GM19239 (cell line): ENCODE measurements at regions not wholly inside any gene's neighbourhood (a gene's known extent, or its start where the extent isn't known, plus 50 kb on each side); places are given as distances from the start of the nearest gene placed in this dataset.

Experiments
- DNase-seq: peaks from one replicate; pipeline ENCODE4 v3.0.0; 2011; ENCODE audit warnings: low spot score; ENCODE audit not compliant: insufficient read length
- FAIRE-seq: peaks from 2 replicates; lab custom pipeline; 2011; peaks lifted over from hg19 to GRCh38; lab: Jason Lieb, UNC

DNA sequence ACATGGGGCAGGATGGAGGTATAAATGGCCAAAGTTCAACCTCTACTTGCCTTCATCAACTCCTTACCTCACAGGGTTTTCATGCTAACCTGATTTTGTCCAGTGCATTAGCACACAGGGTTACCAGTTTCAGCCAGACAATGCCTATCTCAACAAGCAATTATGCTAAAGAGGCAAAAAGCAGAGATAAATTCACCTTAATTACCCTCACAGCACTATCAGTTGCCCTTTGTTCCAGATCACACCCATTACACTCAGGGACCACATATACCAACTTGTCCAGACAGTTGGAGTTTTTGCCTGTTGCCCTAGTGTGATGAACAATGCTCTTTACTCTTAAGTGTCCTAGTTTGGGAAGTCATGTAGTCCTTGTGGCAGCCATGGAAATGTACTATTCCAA lies 174.5 kb upstream of the MOCS1 start:
- FAIRE-seq = no peak
- DNase-seq = no peak

GRCh38 chr6:40106840-40107239 lies 172.6 kb upstream of the MOCS1 start:
- no peak for DNase-seq
- no peak for FAIRE-seq

DNA sequence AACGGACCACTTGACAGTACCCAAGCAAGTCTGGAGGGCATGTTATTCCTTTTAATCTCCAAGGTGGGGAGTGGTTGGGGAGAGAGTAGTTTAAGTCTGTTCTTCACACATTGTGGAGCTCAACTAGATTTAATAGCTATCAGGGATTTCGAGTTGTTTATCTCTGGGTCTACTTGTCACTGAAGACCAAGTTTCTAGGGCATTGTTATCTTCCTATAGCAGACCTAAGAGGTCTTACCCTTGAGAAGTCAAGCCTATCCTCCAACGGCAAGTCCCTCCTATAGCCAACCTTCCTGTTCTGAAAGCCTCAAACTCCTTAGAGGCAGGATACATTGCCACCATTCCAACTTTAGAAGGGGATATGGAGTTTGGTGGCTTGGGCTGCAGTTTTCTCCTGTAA lies 164.5 kb upstream of the MOCS1 start:
- no peak for DNase-seq
- no peak for FAIRE-seq

DNA sequence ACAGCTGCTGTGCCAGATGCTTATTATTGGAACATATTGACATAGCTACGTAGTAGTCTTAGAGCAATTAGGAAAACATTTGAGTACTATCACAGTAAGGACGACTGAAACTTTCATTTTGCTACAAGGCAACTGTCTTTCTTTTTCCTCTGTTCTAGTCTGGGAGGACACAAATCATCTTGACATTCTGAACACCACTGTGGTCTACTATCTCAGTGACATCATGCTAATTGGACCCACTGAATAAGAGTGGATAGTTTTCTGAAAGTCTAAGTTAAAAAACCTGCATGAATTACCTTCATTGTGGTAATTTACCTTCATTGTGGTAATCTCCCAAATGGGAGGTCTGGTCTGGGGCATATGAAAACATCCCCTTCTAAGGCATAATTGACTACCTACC lies 163.3 kb upstream of the MOCS1 start:
- DNase-seq (no peak), FAIRE-seq (no peak)

DNA sequence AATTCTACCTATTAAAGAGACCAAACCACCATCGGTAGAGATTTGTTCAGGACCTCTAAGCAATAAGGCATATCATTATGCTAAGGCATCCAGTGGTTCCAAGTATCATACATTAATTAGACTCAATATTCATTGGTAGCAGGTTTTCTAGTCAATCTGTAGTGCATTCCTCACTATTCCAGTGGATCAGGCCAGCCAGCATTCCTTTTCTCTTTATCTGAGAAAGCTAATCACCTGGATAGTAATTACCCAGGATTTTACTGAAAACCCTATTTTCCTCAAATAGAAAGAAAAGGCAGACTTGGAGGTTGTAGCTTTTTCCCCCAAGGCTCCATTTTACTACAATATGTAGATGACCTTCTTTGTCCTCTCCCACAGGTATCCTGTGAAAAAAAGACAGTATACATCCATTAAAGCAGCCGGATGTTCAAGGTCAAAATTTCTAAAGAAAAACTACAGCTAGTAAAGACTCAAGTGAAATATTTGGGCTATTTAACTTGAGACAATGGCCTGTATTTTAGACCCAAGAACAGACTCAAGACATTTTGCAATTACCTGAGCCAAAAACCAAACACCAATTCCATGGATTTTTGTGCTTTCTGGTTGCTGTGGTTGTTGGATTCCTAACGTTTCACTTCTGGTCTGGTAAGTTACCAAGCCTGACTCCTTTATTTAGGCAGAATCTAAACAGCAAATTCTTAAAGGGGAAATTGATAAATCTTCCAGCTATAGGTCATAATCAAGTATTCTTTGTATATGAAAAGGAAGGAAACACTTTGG lies 149.1 kb upstream of the MOCS1 start:
- FAIRE-seq = no peak
- no peak for DNase-seq

DNA sequence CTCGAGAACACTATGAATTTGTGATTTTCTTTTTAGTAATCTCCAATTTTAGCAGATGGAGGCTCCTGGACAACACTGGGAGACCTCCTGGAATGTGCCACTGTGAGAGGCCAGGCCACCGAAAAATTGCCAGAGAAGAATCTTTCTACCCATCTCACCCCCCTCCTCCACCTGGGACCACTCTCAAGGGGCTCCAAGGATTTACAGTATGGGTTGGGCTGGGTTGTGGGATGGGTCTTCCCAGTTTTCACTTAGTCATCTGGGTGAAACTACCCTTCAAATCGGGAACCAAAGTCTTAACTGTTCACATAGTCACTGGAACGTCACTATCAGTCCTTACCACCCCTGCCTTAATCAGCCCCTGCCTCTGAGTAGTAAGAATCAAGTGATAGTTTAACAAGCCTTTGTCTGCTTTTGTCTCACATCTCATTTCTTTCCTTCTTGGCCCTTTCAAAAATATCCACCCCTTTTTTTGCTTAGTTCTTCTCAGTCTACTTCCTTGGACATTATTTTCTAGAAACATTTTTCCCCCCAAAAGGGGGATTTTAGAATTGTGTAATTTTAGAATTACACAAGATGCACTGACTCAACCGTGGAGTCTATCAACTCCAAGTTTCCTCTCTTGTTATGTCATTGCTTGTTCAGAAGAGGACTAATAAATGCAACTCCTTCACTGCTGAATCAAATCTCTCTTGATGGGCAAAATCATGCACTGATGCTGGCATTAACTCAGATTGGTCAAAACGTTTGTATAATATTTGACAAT lies 148.2 kb upstream of the MOCS1 start:
- no peak for DNase-seq
- FAIRE-seq = no peak

- DNase-seq (no peak), FAIRE-seq (no peak)
Observed at GRCh38 chr6:40077736-40078135, 143.5 kb upstream of the MOCS1 start.

- FAIRE-seq (no peak), DNase-seq (no peak)
Observed at GRCh38 chr6:40077315-40077714, 143.1 kb upstream of the MOCS1 start.

DNA sequence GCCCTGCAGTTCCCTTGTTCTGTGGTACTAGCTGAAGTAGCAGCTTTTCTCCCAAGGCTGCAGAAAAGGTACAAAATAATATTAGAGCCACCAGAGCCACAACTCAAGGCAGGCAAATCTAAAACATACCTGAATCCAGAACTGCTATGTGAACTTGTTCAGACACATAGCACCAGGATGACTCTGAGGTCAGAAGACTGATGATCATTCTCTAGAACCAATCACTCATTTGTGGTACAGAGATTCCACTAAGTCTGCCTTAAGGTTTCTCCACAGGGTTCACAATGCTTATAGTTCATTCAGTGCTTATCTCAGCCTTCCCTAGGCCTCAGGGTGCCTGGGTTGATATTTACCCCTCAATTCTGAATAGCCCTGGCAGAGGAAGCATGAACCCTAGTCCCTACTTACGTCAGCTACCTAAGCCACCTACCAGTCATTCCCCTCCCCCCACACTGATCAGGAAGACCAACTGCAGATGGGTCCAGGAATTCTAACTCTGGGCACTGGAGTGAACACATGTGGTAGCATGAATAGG lies 140.9 kb upstream of the MOCS1 start:
- DNase-seq (no peak), FAIRE-seq (no peak)

DNA sequence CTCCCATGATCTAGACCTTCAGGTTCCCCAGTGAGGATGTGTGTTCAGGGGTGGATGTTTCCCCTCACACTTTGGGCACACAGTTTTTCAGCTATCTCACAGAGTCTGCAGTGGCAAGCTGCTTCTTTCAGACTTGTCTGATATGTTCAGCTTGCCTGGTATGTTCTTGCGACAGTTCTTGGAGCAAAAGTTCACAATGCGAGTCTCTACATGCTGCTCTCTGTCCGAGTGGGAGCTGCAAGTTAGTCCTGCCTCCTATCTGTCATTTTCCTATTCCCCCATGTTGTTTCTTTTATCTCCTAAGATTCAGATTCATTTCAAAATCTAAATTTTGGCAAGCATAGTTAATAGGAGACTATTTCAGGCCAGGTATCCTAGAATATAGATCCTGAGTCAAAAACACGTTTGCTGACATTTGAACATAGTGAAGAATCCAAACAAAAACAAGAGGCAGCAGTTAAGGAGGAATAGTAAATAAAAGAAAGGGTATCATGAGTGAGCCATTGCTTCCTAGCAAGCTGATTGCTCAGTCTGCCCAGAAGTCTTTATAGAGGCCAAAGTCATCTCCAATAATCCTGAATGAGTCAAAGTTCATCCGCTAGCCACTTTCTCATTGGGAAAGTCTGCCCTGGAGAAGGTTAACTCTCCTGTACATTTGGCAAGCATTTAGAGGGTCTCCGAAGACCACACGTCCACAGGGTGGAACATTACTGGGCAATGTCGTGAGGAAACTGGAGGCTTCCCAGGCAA lies 140.2 kb upstream of the MOCS1 start:
- FAIRE-seq (no peak), DNase-seq (no peak)

GRCh38 chr6:40066372-40066771 lies 132.1 kb upstream of the MOCS1 start:
- no peak for DNase-seq
- FAIRE-seq = no peak

GRCh38 chr6:40056865-40057264 lies 122.6 kb upstream of the MOCS1 start:
- FAIRE-seq = no peak
- no peak for DNase-seq

- no peak for DNase-seq
- no peak for FAIRE-seq
Observed at GRCh38 chr6:40054602-40055001, 120.3 kb upstream of the MOCS1 start.

- FAIRE-seq (no peak), DNase-seq (no peak)
Observed at GRCh38 chr6:40054186-40054585, 119.9 kb upstream of the MOCS1 start.

- DNase-seq (no peak), FAIRE-seq (no peak)
Observed at GRCh38 chr6:40049128-40049527, 114.9 kb upstream of the MOCS1 start.

DNA sequence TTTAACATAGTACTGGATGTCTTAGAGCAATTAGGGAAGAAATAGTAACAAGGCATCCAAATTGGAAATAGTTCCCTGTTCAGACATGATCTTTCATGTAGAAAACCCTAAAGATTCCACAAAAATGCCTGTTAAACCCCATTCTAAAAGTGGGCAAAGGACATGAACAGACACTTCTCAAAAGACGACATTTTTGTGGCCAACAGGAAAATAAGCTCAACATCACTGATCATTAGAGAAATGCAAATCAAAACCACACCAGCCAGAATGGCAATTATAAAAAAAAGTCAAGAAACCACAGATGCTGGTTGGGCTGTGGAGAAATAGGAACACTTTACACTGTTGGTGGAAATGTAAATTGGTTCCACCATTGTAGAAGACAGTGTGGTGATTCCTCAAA lies 109.9 kb upstream of the MOCS1 start:
- FAIRE-seq = no peak

GRCh38 chr6:40042232-40042631 lies 108.0 kb upstream of the MOCS1 start:
- FAIRE-seq (no peak), DNase-seq (no peak)

More for the DNA sequence above, 109.9 kb upstream of the MOCS1 start:
- no peak for DNase-seq

DNA sequence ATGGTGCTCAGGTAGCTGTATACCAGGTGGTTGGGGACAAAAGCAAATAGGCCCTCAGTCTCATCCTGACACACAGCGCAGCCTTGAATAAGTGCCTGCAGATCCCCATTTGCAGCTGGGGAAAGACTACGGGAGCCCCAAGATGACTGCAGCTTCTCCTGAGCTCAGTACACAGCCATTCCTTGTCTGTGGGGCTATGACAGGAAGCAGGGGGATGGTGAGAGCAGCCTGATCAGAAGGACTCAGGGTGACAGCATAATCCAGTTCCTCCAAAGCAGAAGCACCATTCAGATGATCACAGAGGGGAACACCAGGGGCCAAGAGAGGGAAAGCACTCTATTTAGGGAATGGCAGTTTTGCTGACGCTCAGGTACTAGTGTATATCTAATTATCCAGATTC lies 104.8 kb upstream of the MOCS1 start:
- no peak for DNase-seq
- FAIRE-seq = no peak

GRCh38 chr6:40038626-40039025 lies 104.4 kb upstream of the MOCS1 start:
- DNase-seq = no peak
- FAIRE-seq = no peak

GRCh38 chr6:40037271-40037670 lies 103.0 kb upstream of the MOCS1 start:
- FAIRE-seq (no peak), DNase-seq (no peak)

DNA sequence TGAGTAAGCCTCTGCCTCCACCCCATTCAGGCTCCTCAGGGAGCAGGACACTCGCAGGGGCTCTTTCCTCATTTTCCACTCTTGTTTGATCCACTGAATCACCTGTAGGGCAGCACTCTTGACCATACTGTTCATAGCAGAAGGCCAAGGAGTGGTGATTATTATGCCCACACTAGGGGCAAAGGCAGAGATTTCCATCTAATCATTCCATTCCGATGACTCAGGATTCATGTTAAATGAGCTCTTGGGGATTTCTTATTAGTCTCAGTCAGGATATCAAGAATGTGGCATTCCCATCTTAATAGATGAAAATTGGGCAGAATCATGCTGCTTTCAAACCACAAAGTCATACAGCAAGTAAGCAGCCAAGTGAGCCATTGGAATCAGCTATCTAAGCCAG lies 101.9 kb upstream of the MOCS1 start:
- FAIRE-seq = no peak
- DNase-seq = no peak
